Cardiac fibroblast (primary cell): ENCODE measurements at regions not wholly inside any gene's neighbourhood (a gene's known extent, or its start where the extent isn't known, plus 50 kb on each side); places are given as distances from the start of the nearest gene placed in this dataset.

Experiments
- DNase-seq, 2 donors: peaks; one replicate each; pipeline versions ENCODE4 v3.0.0 to v3.0.0-alpha.2; 2010; ENCODE audit warnings: low read depth in 2 of 2
- H3K4me3 ChIP-seq, 2 donors: replicated peaks in 1 of 2; 1 replicate in 1 of 2; 2 replicates in 1 of 2; pipeline ENCODE4 v1.5.1; 2011; ENCODE audit warnings: low read depth in 2 of 2, low read length in 2 of 2, mild to moderate bottlenecking in 2 of 2, moderate library complexity in 1 of 2
- TF ChIP-seq, protein P1 (sequence below): IDR thresholded peaks from one replicate; pipeline ENCODE4 v1.5.1; 2011; ENCODE audit warnings: low read depth, mild to moderate bottlenecking, low read length, inconsistent platforms

DNA sequence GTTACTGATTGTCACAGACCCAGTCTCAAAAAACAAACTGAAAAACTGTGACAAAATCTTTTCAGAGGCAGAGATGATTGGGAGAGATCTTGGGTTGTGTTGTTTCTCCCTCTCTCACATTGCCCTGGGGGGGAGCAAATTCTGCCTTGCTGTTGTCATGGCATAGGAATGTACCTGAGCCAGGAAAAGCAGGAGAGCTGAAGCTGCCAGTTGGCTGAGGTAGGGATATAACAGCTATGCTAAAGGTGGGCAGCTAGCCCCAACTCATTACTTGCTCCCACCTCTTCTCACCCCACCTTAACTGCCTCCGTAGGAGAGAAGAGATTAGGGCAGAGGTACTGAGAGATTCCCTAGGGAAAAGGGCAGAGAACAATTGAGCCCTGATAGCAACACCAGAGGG is 299.3 kb downstream of the OSR1 start:
- H3K4me3 ChIP-seq, result no peak overlapping the region
- no peak for DNase-seq
- TF ChIP-seq, protein P1, sequence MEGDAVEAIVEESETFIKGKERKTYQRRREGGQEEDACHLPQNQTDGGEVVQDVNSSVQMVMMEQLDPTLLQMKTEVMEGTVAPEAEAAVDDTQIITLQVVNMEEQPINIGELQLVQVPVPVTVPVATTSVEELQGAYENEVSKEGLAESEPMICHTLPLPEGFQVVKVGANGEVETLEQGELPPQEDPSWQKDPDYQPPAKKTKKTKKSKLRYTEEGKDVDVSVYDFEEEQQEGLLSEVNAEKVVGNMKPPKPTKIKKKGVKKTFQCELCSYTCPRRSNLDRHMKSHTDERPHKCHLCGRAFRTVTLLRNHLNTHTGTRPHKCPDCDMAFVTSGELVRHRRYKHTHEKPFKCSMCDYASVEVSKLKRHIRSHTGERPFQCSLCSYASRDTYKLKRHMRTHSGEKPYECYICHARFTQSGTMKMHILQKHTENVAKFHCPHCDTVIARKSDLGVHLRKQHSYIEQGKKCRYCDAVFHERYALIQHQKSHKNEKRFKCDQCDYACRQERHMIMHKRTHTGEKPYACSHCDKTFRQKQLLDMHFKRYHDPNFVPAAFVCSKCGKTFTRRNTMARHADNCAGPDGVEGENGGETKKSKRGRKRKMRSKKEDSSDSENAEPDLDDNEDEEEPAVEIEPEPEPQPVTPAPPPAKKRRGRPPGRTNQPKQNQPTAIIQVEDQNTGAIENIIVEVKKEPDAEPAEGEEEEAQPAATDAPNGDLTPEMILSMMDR, result no peak

DNA sequence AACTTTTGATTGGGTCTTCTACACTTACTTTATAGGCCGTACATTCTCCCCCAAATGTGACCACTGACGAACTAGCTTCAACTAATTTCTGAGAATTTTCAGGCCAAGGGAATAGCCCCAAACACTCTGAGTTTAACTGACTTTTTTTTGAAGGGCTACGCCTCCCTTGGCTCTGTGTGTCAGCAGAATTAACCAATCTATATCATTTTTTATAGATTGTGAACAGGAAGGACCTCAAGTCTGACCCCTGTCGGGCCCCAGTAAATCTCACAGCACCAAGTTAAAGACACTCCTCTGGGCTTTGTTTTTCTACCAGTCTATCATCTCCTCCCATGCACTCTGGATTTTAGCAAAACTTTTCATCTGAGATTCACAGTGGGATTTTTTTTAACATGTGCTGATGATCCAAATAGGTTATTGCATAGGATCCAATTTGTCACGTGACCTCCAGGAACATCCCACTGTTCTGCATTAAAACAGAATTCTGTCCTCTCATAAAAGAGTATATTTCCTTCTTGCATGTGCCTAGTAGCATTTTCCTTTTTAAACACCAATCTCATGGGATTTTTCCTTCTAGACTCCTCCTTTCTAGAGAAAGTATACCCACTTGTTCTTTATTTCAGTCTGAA is 307.1 kb downstream of the OSR1 start:
- DNase-seq, result peak; percentile 22 to 41
- H3K4me3 ChIP-seq, result no peak overlapping the region
- TF ChIP-seq, protein P1, result no peak

DNA sequence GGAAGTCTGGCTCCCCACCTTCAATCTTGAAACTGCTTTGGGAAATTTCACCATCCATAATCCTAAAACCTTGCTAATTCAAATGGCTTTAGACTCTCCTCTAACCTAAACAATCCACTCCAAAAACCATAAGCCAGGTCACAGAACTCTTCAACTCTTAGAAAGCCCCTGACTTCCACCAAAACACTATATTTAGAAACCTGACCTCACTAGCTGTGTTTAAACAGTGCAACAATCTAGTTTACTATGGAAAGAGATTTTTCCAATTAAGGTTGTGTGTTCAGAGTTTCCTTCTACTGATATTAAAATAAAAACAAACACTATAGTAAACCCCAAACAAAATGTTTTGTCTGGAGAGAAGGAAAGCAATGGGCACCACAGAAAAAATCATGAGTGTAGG is 308.1 kb downstream of the OSR1 start:
- TF ChIP-seq, protein P1, result no peak

DNA sequence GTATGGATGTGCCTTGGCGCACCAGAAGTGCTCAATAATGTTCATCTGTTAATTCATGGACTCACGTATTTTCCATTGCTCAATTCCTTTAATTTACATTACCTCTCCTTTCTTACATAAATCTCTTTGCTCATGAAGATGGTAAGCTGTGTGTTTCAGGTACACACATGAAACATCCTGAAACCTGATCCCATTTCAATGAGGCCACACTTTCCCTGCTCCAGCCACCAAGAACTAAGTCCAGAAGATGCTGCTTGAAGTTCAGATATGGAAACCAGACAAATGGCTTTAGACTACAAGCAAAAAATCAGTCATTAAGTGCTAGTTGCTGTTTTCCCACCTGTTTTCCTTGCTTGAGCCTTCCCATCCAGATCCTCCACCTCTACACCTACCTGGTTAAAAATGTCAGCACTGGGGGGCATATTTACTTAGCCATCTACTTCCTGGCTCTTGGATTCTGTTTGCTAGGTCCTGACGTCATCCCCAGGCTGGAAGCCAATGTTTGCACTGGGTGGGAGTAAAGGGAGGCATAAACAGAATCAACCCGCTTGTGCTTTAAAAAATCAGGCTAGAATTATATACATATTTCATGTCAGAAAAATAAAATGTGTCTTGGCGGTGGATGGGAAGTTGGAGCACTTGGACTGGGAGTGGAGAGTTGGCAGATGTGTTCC is 309.7 kb downstream of the OSR1 start:
- DNase-seq, result peak; percentile 27 to 45
- H3K4me3 ChIP-seq, result no peak overlapping the region

More for the DNA sequence above, 308.1 kb downstream of the OSR1 start:
- H3K4me3 ChIP-seq, result no peak overlapping the region
- no peak for DNase-seq

DNA sequence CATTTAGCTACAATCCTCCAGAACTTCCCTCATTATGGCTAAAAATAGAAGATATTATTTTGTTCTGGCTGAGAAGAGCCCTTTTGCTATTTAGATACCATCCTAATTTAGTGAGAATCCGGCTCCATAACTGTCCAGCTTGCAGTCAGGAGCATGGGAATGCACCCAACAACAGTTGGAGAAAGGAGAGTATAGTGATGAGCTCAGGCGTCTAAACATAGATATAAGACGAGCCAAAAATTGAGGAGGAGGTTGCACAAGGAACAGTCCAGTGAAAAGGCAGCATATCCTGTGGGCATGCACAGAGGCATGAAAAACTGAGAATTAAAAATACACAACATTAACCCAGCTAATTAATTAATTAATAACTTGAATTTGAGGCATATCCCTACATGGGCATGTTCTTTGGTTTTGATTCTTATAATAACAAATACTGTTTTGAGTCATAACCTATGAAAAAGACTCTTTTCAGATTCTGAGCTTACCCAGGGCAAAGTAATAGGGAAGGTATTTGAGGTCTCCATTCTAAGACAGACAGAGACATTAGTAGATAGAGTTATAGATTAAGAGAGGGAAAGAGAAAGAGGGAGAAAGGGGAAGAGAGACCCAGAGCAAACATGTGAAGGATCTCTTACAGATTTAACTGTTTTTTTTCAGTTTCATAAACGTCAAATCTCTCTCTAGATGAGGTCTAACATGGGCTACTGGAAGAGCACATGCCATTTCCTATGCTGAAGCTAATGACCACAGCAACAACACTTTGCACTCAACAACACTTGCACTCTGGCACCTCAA is 311.2 kb downstream of the OSR1 start:
- no peak overlapping the region for H3K4me3 ChIP-seq
- TF ChIP-seq, protein P1, result no peak
- peak; percentile 54 to 57 for DNase-seq

More for the DNA sequence above, 309.7 kb downstream of the OSR1 start:
- TF ChIP-seq, protein P1, result no peak

DNA sequence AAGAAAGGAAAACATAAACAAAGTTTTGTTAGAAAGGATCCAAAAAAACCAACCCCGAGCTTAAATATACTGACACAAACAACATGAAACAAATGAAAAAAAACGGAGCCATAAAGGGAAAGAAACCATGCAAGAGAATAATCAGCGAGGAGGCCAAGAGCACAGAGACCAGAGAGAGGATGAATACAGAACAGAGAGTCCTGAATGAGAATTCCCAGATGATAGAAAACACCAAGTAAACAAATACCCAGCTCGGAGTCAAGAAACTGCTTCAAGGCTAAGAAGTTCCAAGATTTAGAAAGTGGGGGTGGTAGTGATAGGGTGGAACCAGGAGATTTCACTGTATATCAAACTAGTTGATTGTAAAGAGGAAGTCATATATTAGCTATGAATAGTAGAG is 313.3 kb downstream of the OSR1 start:
- TF ChIP-seq, protein P1, result no peak
- no peak for DNase-seq

More for the DNA sequence above, 313.3 kb downstream of the OSR1 start:
- H3K4me3 ChIP-seq, result no peak overlapping the region
